Peyer's patch (tissue), 4 donors: ENCODE measurements at regions not wholly inside any gene's neighbourhood (a gene's known extent, or its start where the extent isn't known, plus 50 kb on each side); places are given as distances from the start of the nearest gene placed in this dataset.

ENCODE experiments used
- DNase-seq, 3 donors: peaks; one replicate each; pipeline ENCODE4 v3.0.0-alpha.2; 2017 to 2019
- H3K27ac ChIP-seq, 4 donors: fragments of 200-600 bp; sonication (generic); one replicate each; pipeline ENCODE4 v1.5.1; 2016 to 2019
- H3K27me3 ChIP-seq, 2 donors: fragments of 200-600 bp; sonication (generic); one replicate each; pipeline ENCODE4 v1.5.1; 2019
- H3K36me3 ChIP-seq, 3 donors: fragments of 200-600 bp; sonication (generic); one replicate each; pipeline ENCODE4 v1.5.1; 2016 to 2019
- H3K4me1 ChIP-seq, 4 donors: fragments of 200-600 bp; sonication (generic); one replicate each; pipeline ENCODE4 v1.5.1; 2016 to 2019
- H3K4me3 ChIP-seq, 4 donors: fragments of 200-600 bp; sonication (generic); 1 replicate in 3 of 4; 2 replicates in 1 of 4; pipeline ENCODE4 v1.5.1; 2016 to 2019; ENCODE audit warnings: mild to moderate bottlenecking in 1 of 4
- H3K9me3 ChIP-seq, 4 donors: fragments of 200-600 bp; sonication (generic); one replicate each; pipeline ENCODE4 v1.5.1; 2016 to 2019; ENCODE audit warnings: mild to moderate bottlenecking in 1 of 4
- POLR2A ChIP-seq, 2 donors: fragments of 450-650 bp; IDR thresholded peaks; one replicate each; pipeline ENCODE4 v1.5.1; 2017; ENCODE audit warnings: antibody characterized with exemption in 2 of 2, mild to moderate bottlenecking in 2 of 2, moderate library complexity in 2 of 2
- TF ChIP-seq, protein P1 (sequence below), 6 experiments: fragments of 450-650 bp in 4 of 6; fragments of 200-600 bp in 2 of 6; sonication (generic) in 1 of 6; IDR thresholded peaks; one replicate each; pipeline ENCODE4 v1.5.1; 2017 to 2019; ENCODE audit warnings: antibody characterized with exemption in 6 of 6, mild to moderate bottlenecking in 3 of 6, moderate library complexity in 1 of 6

DNA sequence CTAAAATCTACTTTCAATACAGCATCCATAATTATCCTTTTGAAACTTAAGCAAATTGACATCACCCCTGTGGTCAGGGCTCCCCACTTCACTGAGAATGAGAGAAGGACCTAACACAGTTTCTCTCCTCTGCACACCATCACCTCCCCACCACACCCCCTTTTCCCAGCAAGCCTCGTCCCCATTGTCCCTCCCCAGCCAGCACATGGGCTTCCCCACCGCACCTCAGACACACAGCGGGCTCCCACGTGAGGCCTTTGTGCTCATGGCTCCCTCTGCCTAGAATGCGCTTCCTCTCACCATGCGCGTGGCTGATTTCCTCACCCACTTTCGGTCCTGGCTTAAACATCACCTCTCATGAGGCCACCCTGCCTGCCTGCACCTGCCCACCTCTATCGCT lies 639.0 kb upstream of the FRG1 start:
- TF ChIP-seq POLR2A (IDR thresholded peaks at IDR 0.05), result no peak
- TF ChIP-seq, protein P1, sequence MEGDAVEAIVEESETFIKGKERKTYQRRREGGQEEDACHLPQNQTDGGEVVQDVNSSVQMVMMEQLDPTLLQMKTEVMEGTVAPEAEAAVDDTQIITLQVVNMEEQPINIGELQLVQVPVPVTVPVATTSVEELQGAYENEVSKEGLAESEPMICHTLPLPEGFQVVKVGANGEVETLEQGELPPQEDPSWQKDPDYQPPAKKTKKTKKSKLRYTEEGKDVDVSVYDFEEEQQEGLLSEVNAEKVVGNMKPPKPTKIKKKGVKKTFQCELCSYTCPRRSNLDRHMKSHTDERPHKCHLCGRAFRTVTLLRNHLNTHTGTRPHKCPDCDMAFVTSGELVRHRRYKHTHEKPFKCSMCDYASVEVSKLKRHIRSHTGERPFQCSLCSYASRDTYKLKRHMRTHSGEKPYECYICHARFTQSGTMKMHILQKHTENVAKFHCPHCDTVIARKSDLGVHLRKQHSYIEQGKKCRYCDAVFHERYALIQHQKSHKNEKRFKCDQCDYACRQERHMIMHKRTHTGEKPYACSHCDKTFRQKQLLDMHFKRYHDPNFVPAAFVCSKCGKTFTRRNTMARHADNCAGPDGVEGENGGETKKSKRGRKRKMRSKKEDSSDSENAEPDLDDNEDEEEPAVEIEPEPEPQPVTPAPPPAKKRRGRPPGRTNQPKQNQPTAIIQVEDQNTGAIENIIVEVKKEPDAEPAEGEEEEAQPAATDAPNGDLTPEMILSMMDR (IDR thresholded peaks at IDR 0.05), result no peak
- Histone ChIP-seq H3K4me3 (no peak overlapping the region), H3K27ac (no peak overlapping the region), H3K36me3 (no peaks in the 10 kb centered on the region), H3K9me3 (no peaks in the 10 kb centered on the region), H3K27me3 (no peaks in the 10 kb centered on the region), H3K4me1 (no peaks in the 10 kb centered on the region)
- no peak for DNase-seq

DNA sequence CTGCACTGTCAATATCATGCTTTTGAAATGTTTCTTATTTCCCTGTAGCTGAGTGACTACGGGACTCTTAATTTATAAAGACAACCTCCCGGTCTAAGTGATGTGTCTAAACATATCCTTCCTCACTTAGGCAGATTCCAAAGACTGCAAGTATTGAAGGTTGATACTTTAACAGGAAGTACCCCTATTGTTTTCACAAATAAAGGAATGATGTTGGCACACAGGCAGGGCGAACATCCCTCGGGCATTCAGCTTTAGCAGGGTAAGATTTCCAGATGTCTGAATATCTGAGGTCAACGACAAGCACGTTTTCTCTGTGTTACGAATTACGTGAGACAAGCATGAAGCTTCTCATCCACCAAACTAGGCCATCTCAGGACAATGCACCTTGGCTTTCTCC lies 638.0 kb upstream of the FRG1 start:
- no peak for DNase-seq
- H3K27ac ChIP-seq, result no peak overlapping the region
- H3K4me1 ChIP-seq, result no peaks in the 10 kb centered on the region
- H3K36me3 ChIP-seq, result no peaks in the 10 kb centered on the region
- no peaks in the 10 kb centered on the region for H3K27me3 ChIP-seq
- H3K4me3 ChIP-seq, result no peak overlapping the region
- no peaks in the 10 kb centered on the region for H3K9me3 ChIP-seq
- TF ChIP-seq POLR2A (IDR thresholded peaks at IDR 0.05), result no peak
- TF ChIP-seq, protein P1 (IDR thresholded peaks at IDR 0.05), result no peak

DNA sequence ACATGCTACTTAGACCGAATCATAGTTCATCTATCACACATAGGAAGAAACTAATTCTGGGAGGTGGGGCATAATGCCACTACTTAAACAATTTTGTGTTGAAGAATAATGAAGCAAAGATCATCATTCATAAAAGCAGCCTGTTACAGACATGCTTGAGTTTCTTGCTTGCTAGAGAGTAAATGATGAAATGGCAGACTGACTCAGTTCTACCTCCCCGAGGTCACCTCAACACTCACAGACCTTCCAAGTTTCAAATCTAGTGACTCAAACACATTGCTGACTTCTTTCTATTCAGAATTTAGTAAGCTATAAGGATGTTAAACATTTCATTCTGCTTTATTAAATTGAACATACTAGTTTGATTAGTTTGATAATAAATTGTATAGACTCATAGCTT lies 636.5 kb upstream of the FRG1 start:
- no peak for TF ChIP-seq POLR2A (IDR thresholded peaks at IDR 0.05)
- TF ChIP-seq, protein P1 (IDR thresholded peaks at IDR 0.05), result no peak
- no peaks in the 10 kb centered on the region for H3K9me3 ChIP-seq
- H3K27me3 ChIP-seq, result no peaks in the 10 kb centered on the region
- H3K4me3 ChIP-seq, result no peak overlapping the region
- DNase-seq, result no peak
- no peaks in the 10 kb centered on the region for H3K36me3 ChIP-seq
- no peak overlapping the region for H3K27ac ChIP-seq
- no peaks in the 10 kb centered on the region for H3K4me1 ChIP-seq

DNA sequence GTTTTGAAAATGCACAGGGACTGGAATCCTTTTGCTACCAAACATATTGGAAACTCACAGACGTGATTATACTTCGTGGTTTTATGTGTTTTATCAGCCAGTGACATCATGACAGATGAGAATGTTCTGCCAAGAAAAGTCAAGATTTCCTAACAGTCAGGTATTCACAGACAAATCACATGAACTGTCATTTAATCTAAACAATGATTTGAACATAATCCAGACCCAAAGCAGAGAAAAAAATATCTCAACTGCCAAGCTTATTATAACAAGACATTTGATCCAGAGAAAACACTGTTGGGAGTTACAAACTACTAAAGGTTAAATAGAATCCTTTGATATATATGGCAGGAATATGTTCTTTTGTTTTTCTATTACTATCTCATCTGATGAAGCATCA lies 635.9 kb upstream of the FRG1 start:
- H3K27me3 ChIP-seq, result no peaks in the 10 kb centered on the region
- DNase-seq, result no peak
- TF ChIP-seq, protein P1 (IDR thresholded peaks at IDR 0.05), result no peak
- no peak for TF ChIP-seq POLR2A (IDR thresholded peaks at IDR 0.05)
- no peak overlapping the region for H3K27ac ChIP-seq
- H3K4me3 ChIP-seq, result no peak overlapping the region
- no peaks in the 10 kb centered on the region for H3K36me3 ChIP-seq
- H3K9me3 ChIP-seq, result no peaks in the 10 kb centered on the region
- H3K4me1 ChIP-seq, result no peaks in the 10 kb centered on the region

DNA sequence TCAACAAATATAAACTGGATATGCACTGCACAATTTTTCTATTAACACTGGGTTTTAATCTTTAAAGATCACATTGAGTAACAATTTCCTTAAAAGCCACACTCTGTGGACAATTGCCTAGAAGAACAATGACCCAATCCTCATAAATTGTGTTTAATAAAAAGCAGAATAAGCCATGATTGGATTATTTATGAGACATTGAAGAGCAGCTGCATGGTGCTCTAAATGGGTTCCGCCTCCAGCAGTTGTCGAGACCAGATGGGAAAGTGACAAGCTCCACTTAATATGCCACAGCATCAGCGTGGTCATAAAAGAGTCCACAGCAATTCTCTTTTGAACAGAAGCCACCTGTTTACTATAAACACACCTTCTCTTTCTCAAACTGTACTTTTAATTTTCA lies 635.2 kb upstream of the FRG1 start:
- no peak for TF ChIP-seq POLR2A (IDR thresholded peaks at IDR 0.05)
- TF ChIP-seq, protein P1 (IDR thresholded peaks at IDR 0.05), result no peak
- Histone ChIP-seq H3K4me3 (no peak overlapping the region), H3K9me3 (no peaks in the 10 kb centered on the region), H3K27me3 (no peaks in the 10 kb centered on the region), H3K4me1 (no peaks in the 10 kb centered on the region), H3K27ac (no peak overlapping the region), H3K36me3 (no peaks in the 10 kb centered on the region)
- DNase-seq, result no peak

DNA sequence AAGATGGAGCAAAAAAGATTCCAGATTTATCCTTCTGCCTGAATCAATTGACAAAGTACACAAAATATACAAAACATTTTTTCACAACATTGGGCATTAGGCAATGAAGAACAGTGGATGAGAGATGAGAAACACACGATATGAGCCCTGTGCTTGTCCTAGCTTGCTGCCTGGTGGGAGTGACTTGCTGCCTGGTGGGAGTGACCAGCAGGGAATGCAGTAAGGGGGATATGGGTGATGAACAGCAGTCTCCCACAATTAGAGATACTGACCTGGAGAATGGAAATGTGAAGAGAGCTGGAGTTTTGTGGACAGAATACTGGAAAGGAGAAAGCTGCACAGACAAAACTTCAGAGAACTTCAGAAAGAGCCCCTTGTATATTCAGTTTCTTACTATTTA lies 629.4 kb upstream of the FRG1 start:
- Histone ChIP-seq H3K9me3 (no peaks in the 10 kb centered on the region), H3K36me3 (no peaks in the 10 kb centered on the region), H3K4me1 (no peaks in the 10 kb centered on the region), H3K27ac (no peak overlapping the region), H3K27me3 (no peaks in the 10 kb centered on the region), H3K4me3 (no peak overlapping the region)
- DNase-seq, result no peak
- TF ChIP-seq, protein P1 (IDR thresholded peaks at IDR 0.05), result no peak
- TF ChIP-seq POLR2A (IDR thresholded peaks at IDR 0.05), result no peak
